ENCODE measurements at regions not wholly inside any gene's neighbourhood (a gene's known extent, or its start where the extent isn't known, plus 50 kb on each side); places are given as distances from the start of the nearest gene placed in this dataset.

GRCh38 chr16:80208743-80209142 lies 332.1 kb upstream of the DYNLRB2 start:
- POLR2A ChIA-PET: no interaction called here
- ATAC-seq (no peak), DNase-seq (no peak)
- H3K36me3 Mint-ChIP-seq (ENCODE audit: low read depth): no peaks in the 10 kb centered on the region
- no peak for TF ChIP-seq CTCF (IDR thresholded peaks at IDR 0.05)
- H3K27me3 Mint-ChIP-seq: peaks cover 9% of the 10 kb centered on the region
- no peaks in the 10 kb centered on the region for H3K4me1 Mint-ChIP-seq (ENCODE audit: low read depth)
- intact Hi-C loops (cut with micrococcal nuclease): no loop called here
- no peaks in the 10 kb centered on the region for H3K9me3 Mint-ChIP-seq
- no peak overlapping the region for H3K4me3 Mint-ChIP-seq
- CTCF ChIA-PET: no interaction called here
- no peak overlapping the region for H3K27ac Mint-ChIP-seq

DNA sequence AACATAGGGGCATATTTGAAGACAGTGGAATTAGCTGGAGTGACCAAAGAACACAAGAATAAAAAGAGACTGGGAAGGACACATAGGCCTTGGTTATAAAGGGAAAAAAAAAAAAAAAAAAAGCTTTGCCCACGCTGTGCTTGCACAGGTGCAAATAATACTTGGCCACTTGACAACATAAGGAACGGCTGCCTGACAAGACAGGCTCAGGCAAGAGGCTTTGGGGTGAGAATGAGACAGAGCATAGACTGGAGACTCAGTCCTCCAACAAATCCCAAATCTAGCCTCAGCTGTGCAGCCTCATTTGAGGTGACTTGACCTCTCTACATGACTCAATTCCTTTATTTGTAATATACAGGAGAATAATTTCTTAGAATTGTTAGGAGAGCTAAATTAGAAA lies 332.8 kb upstream of the DYNLRB2 start:
- Mint-ChIP-seq H3K9me3 (no peaks in the 10 kb centered on the region), H3K4me1 (ENCODE audit: low read depth) (no peaks in the 10 kb centered on the region), H3K27me3 (peaks cover 9% of the 10 kb centered on the region), H3K36me3 (ENCODE audit: low read depth) (no peaks in the 10 kb centered on the region), H3K4me3 (no peak overlapping the region), H3K27ac (no peak overlapping the region)
- ChIA-PET CTCF (interaction anchor here (0.9 kb wide), 1 partner anchor 24 kb away, joined by 3 read pairs; no protein-coding TSS in a partner anchor), POLR2A (no interaction called here)
- TF ChIP-seq CTCF (IDR thresholded peaks at IDR 0.05): no peak
- intact Hi-C loops (cut with micrococcal nuclease): no loop called here
- ATAC-seq (no peak), DNase-seq (no peak)

- intact Hi-C loops (cut with micrococcal nuclease): no loop called here
- peaks cover 8% of the 10 kb centered on the region for H3K27me3 Mint-ChIP-seq
- H3K36me3 Mint-ChIP-seq (ENCODE audit: low read depth): no peaks in the 10 kb centered on the region
- no peaks in the 10 kb centered on the region for H3K4me1 Mint-ChIP-seq (ENCODE audit: low read depth)
- H3K27ac Mint-ChIP-seq: no peak overlapping the region
- DNase-seq: no peak
- CTCF ChIA-PET: no interaction called here
- H3K9me3 Mint-ChIP-seq: no peaks in the 10 kb centered on the region
- no peak for ATAC-seq
- no peak overlapping the region for H3K4me3 Mint-ChIP-seq
- TF ChIP-seq CTCF (IDR thresholded peaks at IDR 0.05): no peak
- POLR2A ChIA-PET: no interaction called here
Measured at GRCh38 chr16:80203821-80204220, 337.0 kb upstream of the DYNLRB2 start.

DNA sequence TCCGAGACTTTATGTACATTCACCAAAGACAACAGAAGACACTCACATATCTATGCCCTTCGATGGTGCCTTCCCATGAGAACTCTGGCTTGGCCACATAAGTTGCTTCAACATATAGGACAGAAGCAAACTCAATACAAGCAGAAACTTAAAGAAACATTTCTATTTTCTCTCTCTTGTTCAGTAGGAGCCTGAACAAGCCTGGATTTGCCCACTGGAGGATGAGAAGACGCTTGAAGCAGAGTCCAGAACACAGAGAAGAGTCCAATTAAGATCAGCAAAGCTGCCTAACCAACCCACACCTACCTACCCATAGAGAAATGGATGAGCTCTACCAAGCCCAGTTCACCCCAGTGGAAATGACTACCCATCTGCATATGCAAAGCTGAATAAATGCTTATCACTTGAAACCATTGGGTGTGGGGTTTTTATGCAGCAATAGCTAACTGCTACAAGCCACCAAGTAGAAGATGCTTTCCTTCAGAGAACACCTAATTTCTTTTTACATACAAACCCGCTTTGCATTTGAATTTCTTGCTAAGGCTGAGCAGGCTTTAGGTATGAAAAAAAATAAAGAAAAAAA lies 337.9 kb upstream of the DYNLRB2 start:
- Mint-ChIP-seq H3K36me3 (ENCODE audit: low read depth) (no peaks in the 10 kb centered on the region), H3K9me3 (no peaks in the 10 kb centered on the region), H3K27ac (no peak overlapping the region), H3K4me1 (ENCODE audit: low read depth) (peaks cover 1% of the 10 kb centered on the region), H3K4me3 (no peak overlapping the region), H3K27me3 (peaks cover 8% of the 10 kb centered on the region)
- CTCF ChIA-PET: no interaction called here
- intact Hi-C loops (cut with micrococcal nuclease): no loop called here
- TF ChIP-seq CTCF (IDR thresholded peaks at IDR 0.05): no peak
- ATAC-seq (no peak), DNase-seq (no peak)
- POLR2A ChIA-PET: no interaction called here

- intact Hi-C loops (cut with micrococcal nuclease): no loop called here
- Mint-ChIP-seq H3K4me1 (ENCODE audit: low read depth) (peaks cover 4% of the 10 kb centered on the region), H3K4me3 (no peak overlapping the region), H3K27ac (no peak overlapping the region), H3K27me3 (peaks cover 6% of the 10 kb centered on the region), H3K36me3 (ENCODE audit: low read depth) (no peaks in the 10 kb centered on the region), H3K9me3 (no peaks in the 10 kb centered on the region)
- TF ChIP-seq CTCF (IDR thresholded peaks at IDR 0.05): no peak
- ChIA-PET POLR2A (no interaction called here), CTCF (no interaction called here)
- DNase-seq (no peak), ATAC-seq (no peak)
Measured at GRCh38 chr16:80200079-80200478, 340.7 kb upstream of the DYNLRB2 start.
